Activated CD4-positive, alpha-beta T cell treated with anti-CD3 and anti-CD28 coated beads, Interleukin-2, amount 10 ng/mL, durations not matched to agents 24 days and 14 days (primary cell): ENCODE measurements at regions not wholly inside any gene's neighbourhood (a gene's known extent, or its start where the extent isn't known, plus 50 kb on each side); places are given as distances from the start of the nearest gene placed in this dataset.
"Not testable (repeated sequence)": the region's sequence is repeated elsewhere in the genome, so short reads cannot be mapped to it uniquely, and the experiment has no call there.

ENCODE experiments used
- DNase-seq: peaks from one replicate; pipeline ENCODE4 v3.0.0; 2022
- H3K27ac Mint-ChIP-seq: one replicate; pipeline ENCODE4 v1.8.0; 2022; ENCODE audit warnings: mild to moderate bottlenecking, mixed read lengths
- H3K27me3 Mint-ChIP-seq: one replicate; pipeline ENCODE4 v1.8.0; 2022; ENCODE audit warnings: mixed read lengths
- H3K36me3 Mint-ChIP-seq: one replicate; pipeline ENCODE4 v1.8.0; 2022; ENCODE audit warnings: low read depth, mild to moderate bottlenecking, mixed read lengths
- H3K4me1 Mint-ChIP-seq: one replicate; pipeline ENCODE4 v1.8.0; 2021; ENCODE audit warnings: mixed read lengths
- H3K4me3 Mint-ChIP-seq: one replicate; pipeline ENCODE4 v1.8.0; 2022; ENCODE audit warnings: mild to moderate bottlenecking, moderate library complexity, mixed read lengths
- H3K9me3 Mint-ChIP-seq: one replicate; pipeline ENCODE4 v1.8.0; 2021; ENCODE audit warnings: mixed read lengths
- intact Hi-C: fragments of 100-400 bp; cut with micrococcal nuclease; formaldehyde crosslinking; loops from one replicate; pipeline ENCODE4 v1.15.1; 2023

- Mint-ChIP-seq H3K27me3 (peaks cover 8% of the 10 kb centered on the region), H3K9me3 (no peaks in the 10 kb centered on the region), H3K4me1 (no peaks in the 10 kb centered on the region), H3K36me3 (no peaks in the 10 kb centered on the region), H3K27ac (no peak overlapping the region), H3K4me3 (no peak overlapping the region)
- DNase-seq = no peak
- intact Hi-C loops = no loop called here
These were observed 56.1 kb upstream of the TCL1A start for GRCh38 chr14:95769976-95770375.

GRCh38 chr14:95769431-95769830, 55.5 kb upstream of the TCL1A start:
- H3K27me3 Mint-ChIP-seq, H3K4me3 Mint-ChIP-seq, intact Hi-C loops, H3K4me1 Mint-ChIP-seq, H3K9me3 Mint-ChIP-seq, H3K27ac Mint-ChIP-seq, DNase-seq, H3K36me3 Mint-ChIP-seq: not testable (repeated sequence)

- H3K9me3 Mint-ChIP-seq = no peaks in the 10 kb centered on the region
- H3K27ac Mint-ChIP-seq = no peak overlapping the region
- no peaks in the 10 kb centered on the region for H3K4me1 Mint-ChIP-seq
- no peak for DNase-seq
- intact Hi-C loops = no loop called here
- H3K27me3 Mint-ChIP-seq = peaks cover 1% of the 10 kb centered on the region
- no peaks in the 10 kb centered on the region for H3K36me3 Mint-ChIP-seq
- H3K4me3 Mint-ChIP-seq = no peak overlapping the region
These were observed 51.1 kb upstream of the TCL1A start for GRCh38 chr14:95765051-95765450.

- H3K27ac Mint-ChIP-seq = no peak overlapping the region
- intact Hi-C loops = no loop called here
- peaks cover 1% of the 10 kb centered on the region for H3K27me3 Mint-ChIP-seq
- no peaks in the 10 kb centered on the region for H3K9me3 Mint-ChIP-seq
- H3K36me3 Mint-ChIP-seq = no peaks in the 10 kb centered on the region
- no peaks in the 10 kb centered on the region for H3K4me1 Mint-ChIP-seq
- H3K4me3 Mint-ChIP-seq = no peak overlapping the region
- no peak for DNase-seq
These were observed 50.0 kb upstream of the TCL1A start for GRCh38 chr14:95763875-95764274.
